Neuronal stem cell (in vitro differentiated cells): ENCODE measurements at regions not wholly inside any gene's neighbourhood (a gene's known extent, or its start where the extent isn't known, plus 50 kb on each side); places are given as distances from the start of the nearest gene placed in this dataset.
"Not testable (repeated sequence)": the region's sequence is repeated elsewhere in the genome, so short reads cannot be mapped to it uniquely, and the experiment has no call there.

Source experiments
- DNase-seq: peaks from one replicate; pipeline ENCODE4 v3.0.0-alpha.2; 2013; ENCODE audit warnings: low spot score
- H2AFZ ChIP-seq: one replicate; pipeline ENCODE4 v1.6.1; 2013; ENCODE audit warnings: mild to moderate bottlenecking, low read length, inconsistent platforms
- H2AK5ac ChIP-seq: 2 replicates; pipeline ENCODE4 v1.6.1; 2013; ENCODE audit warnings: low read depth, mild to moderate bottlenecking, inconsistent platforms, low read length, moderate library complexity, mixed read lengths
- H2BK120ac ChIP-seq: 2 replicates; pipeline ENCODE4 v1.6.1; 2013; ENCODE audit warnings: low read depth, mild to moderate bottlenecking, inconsistent platforms, low read length, moderate library complexity, mixed read lengths
- H2BK12ac ChIP-seq: one replicate; pipeline ENCODE4 v1.6.1; 2013; ENCODE audit warnings: low read length, inconsistent platforms
- H2BK15ac ChIP-seq: 2 replicates; pipeline ENCODE4 v1.6.1; 2013; ENCODE audit warnings: mild to moderate bottlenecking, low read length, inconsistent platforms, mixed read lengths
- H2BK5ac ChIP-seq: one replicate; pipeline ENCODE4 v1.6.1; 2013; ENCODE audit warnings: inconsistent platforms, mild to moderate bottlenecking, low read length, moderate library complexity
- H3K14ac ChIP-seq: one replicate; pipeline ENCODE4 v1.6.1; 2013; ENCODE audit warnings: low read length, inconsistent platforms
- H3K18ac ChIP-seq: 2 replicates; pipeline ENCODE4 v1.6.1; 2013; ENCODE audit warnings: low read length, inconsistent platforms
- H3K23ac ChIP-seq: 2 replicates; pipeline ENCODE4 v1.6.1; 2013; ENCODE audit warnings: low read depth, mild to moderate bottlenecking, mixed read lengths, low read length, inconsistent platforms; ENCODE audit not compliant: poor library complexity
- H3K27ac ChIP-seq: replicated peaks from 3 replicates; pipeline ENCODE4 v1.5.1; 2013; ENCODE audit warnings: low read length, inconsistent platforms
- H3K27me3 ChIP-seq, 3 experiments: 2 replicates each; pipeline ENCODE4 v1.6.1; 2013; ENCODE audit warnings: low read length in 3 of 3, mild to moderate bottlenecking in 2 of 3, inconsistent platforms in 1 of 3, low read depth in 1 of 3, mixed read lengths in 1 of 3, moderate library complexity in 1 of 3; ENCODE audit not compliant: control insufficient read depth in 3 of 3, insufficient read depth in 3 of 3
- H3K36me3 ChIP-seq, 2 donors: replicated peaks in 1 of 2; 2 replicates each; pipeline ENCODE4 v1.6.1; 2013; ENCODE audit warnings: low read length in 2 of 2; ENCODE audit not compliant: control insufficient read depth in 2 of 2, insufficient read depth in 2 of 2
- H3K4ac ChIP-seq: 2 replicates; pipeline ENCODE4 v1.6.1; 2013; ENCODE audit warnings: inconsistent platforms, mild to moderate bottlenecking, low read length, moderate library complexity
- H3K4me1 ChIP-seq, 2 donors: 1 replicate in 1 of 2; 2 replicates in 1 of 2; pipeline ENCODE4 v1.6.1; 2013; ENCODE audit warnings: low read length in 2 of 2, low read depth in 1 of 2; ENCODE audit not compliant: control insufficient read depth in 2 of 2, insufficient read depth in 1 of 2
- H3K4me2 ChIP-seq: one replicate; pipeline ENCODE4 v1.6.1; 2013; ENCODE audit warnings: mild to moderate bottlenecking, low read length, inconsistent platforms; ENCODE audit not compliant: insufficient read depth, poor library complexity, severe bottlenecking
- H3K4me3 ChIP-seq, 2 donors: 2 replicates each; pipeline ENCODE4 v1.5.1; 2013; ENCODE audit warnings: low read length in 2 of 2, mild to moderate bottlenecking in 2 of 2, inconsistent platforms in 1 of 2, moderate library complexity in 1 of 2
- H3K79me1 ChIP-seq: one replicate; pipeline ENCODE4 v1.6.1; 2013; ENCODE audit warnings: low read depth, mild to moderate bottlenecking, inconsistent platforms, low read length, moderate library complexity
- H3K9ac ChIP-seq: one replicate; pipeline ENCODE4 v1.6.1; 2013; ENCODE audit warnings: mild to moderate bottlenecking, low read depth, low read length, inconsistent platforms; ENCODE audit not compliant: poor library complexity
- H3K9me3 ChIP-seq, 2 donors: replicated peaks in 1 of 2; 2 replicates each; pipeline versions ENCODE3 to v1.6.1; 2013; ENCODE audit warnings: low read length in 2 of 2, mild to moderate bottlenecking in 2 of 2, inconsistent platforms in 1 of 2, low read depth in 1 of 2, mixed read lengths in 1 of 2, moderate library complexity in 1 of 2; ENCODE audit not compliant: control insufficient read depth in 2 of 2, insufficient read depth in 1 of 2
- H4K8ac ChIP-seq: one replicate; pipeline ENCODE4 v1.6.1; 2013; ENCODE audit warnings: low read depth, mild to moderate bottlenecking, inconsistent platforms, low read length, moderate library complexity
- H4K91ac ChIP-seq: one replicate; pipeline ENCODE4 v1.6.1; 2013; ENCODE audit warnings: low read length, low read depth, mild to moderate bottlenecking, inconsistent platforms; ENCODE audit not compliant: poor library complexity
- WGBS, 2 donors: extraction: QIAGEN DNeasy Blood & Tissue Kit; methylation state at CpG; one replicate each; pipeline ENCODE4 v1.1.7; 2013; ENCODE audit warnings: missing lambda C conversion rate in 2 of 2, mixed read lengths in 1 of 2; ENCODE audit not compliant: insufficient read length in 2 of 2, insufficient replicate concordance in 1 of 2; ENCODE audit errors: extremely low coverage in 2 of 2; 5-methylcytosine and 5-hydroxymethylcytosine counted together

DNA sequence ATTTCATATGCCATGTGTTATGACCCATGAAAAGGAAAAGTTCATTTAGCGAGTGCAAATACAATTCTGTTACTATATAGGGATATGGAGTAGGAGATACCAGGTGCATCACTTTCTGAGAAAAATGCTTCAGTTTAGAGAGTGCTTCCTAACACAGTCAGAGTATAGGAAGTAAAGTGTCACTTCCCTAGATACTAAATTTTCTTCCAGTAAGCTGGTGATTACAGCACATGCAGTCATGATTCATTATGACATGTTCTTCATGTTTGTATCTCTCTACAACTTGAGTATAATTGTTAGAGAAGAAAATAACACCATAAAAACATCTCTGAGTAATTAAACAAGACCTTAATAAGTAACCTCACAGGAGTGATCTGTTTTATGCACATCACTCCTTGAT is 837.0 kb downstream of the DNAH5 start:
- Histone ChIP-seq H3K27ac (no peak overlapping the region), H3K79me1 (no peaks in the 10 kb centered on the region), H4K8ac (no peak overlapping the region), H3K4me3 (no peak overlapping the region), H3K9me3 (no peaks in the 10 kb centered on the region), H2BK12ac (no peak overlapping the region), H3K14ac (no peak overlapping the region), H3K27me3 (no peaks in the 10 kb centered on the region), H2BK15ac (no peak overlapping the region), H2AK5ac (no peak overlapping the region), H3K36me3 (no peaks in the 10 kb centered on the region), H3K18ac (no peak overlapping the region), H4K91ac (no peak overlapping the region), H3K4me1 (no peaks in the 10 kb centered on the region), H2BK5ac (no peak overlapping the region), H2AFZ (no peak overlapping the region), H3K23ac (no peak overlapping the region), H2BK120ac (no peak overlapping the region), H3K4me2 (no peak overlapping the region), H3K4ac (no peak overlapping the region), H3K9ac (no peak overlapping the region)
- WGBS, 2 donors: no CpG with 5 or more reads among the region's 1 CpG
- DNase-seq: no peak

DNA sequence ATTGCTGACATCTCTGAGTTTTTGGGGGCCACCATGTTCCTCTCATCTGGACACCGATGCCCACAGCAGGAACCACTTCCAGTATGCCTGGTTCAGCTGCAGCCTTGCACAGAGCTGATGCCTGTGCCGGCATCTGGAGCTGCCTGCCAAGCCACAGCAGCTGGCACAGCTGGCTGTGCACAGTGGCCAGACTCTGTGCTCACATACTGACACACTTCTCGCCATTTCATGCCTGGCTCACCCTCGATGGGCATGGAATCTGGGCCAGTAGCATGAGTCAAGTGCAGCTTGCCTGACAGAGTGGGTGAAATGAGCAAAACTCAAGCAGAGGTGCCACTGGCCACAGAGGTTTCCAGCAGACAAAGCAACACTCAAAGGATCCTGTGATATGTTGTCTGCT is 863.4 kb downstream of the DNAH5 start:
- Histone ChIP-seq H3K4me1 (no peaks in the 10 kb centered on the region), H3K36me3 (no peaks in the 10 kb centered on the region), H3K4me3 (peak overlapping the region in 1 of 2 donors; percentile 58), H2BK15ac (no peak overlapping the region), H3K4me2 (no peak overlapping the region), H3K9me3 (peaks cover 0 to 2% of the 10 kb centered on the region in 2 donors), H3K27ac (no peak overlapping the region), H2BK5ac (no peak overlapping the region), H2AK5ac (no peak overlapping the region), H2BK120ac (no peak overlapping the region), H3K23ac (no peak overlapping the region), H3K27me3 (no peaks in the 10 kb centered on the region), H2AFZ (no peak overlapping the region), H4K91ac (no peak overlapping the region), H3K14ac (peak overlapping the region; percentile 63), H3K4ac (no peak overlapping the region), H3K9ac (no peak overlapping the region), H3K18ac (peak overlapping the region; percentile 87), H2BK12ac (no peak overlapping the region), H4K8ac (no peak overlapping the region), H3K79me1 (peaks cover 2% of the 10 kb centered on the region)
- DNase-seq: no peak
- no CpG with 5 or more reads among the region's 4 CpGs for WGBS, 2 donors

GRCh38 chr5:13072936-13073335 is 871.6 kb downstream of the DNAH5 start:
- no CpG with 5 or more reads among the region's 4 CpGs for WGBS, 2 donors
- not testable (repeated sequence) for H2AFZ ChIP-seq, H3K4ac ChIP-seq, H3K14ac ChIP-seq, H4K91ac ChIP-seq, H3K9me3 ChIP-seq, H3K9ac ChIP-seq, H3K79me1 ChIP-seq, H3K36me3 ChIP-seq, H2BK5ac ChIP-seq, H2AK5ac ChIP-seq, H3K27me3 ChIP-seq, H4K8ac ChIP-seq, H3K4me2 ChIP-seq, H3K27ac ChIP-seq, H3K4me3 ChIP-seq, H3K18ac ChIP-seq, H2BK15ac ChIP-seq, H2BK120ac ChIP-seq, H2BK12ac ChIP-seq, H3K23ac ChIP-seq, H3K4me1 ChIP-seq, DNase-seq

DNA sequence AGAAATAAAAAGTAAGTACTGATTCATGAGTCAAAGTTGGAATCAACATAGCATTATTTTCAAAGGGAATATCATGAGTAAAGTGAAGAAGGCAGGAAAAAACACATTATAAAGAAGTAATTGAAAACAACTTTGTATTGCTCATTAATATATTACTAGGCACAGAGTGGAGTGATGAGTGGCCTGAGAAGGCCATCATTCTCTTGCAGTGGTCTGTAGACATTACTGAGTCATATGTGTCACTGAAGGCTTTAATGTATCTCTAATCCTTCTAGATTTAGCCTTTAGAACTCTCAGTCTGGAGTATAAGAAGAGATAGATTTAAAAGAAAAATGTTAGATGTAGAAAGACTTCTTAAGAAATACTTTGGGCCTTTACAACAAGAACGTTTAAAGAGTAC is 881.4 kb downstream of the DNAH5 start:
- no peak overlapping the region for H3K18ac ChIP-seq

More for the DNA sequence above, 881.4 kb downstream of the DNAH5 start:
- no peak overlapping the region for H3K23ac ChIP-seq
- no peak overlapping the region for H4K91ac ChIP-seq
- no peak overlapping the region for H2BK12ac ChIP-seq
- H2AFZ ChIP-seq: no peak overlapping the region
- no CpG with 5 or more reads among the region's 1 CpG for WGBS, 2 donors
- no peak overlapping the region for H3K9ac ChIP-seq
- no peak for DNase-seq
- H2BK5ac ChIP-seq: no peak overlapping the region
- no peak overlapping the region for H4K8ac ChIP-seq
- no peak overlapping the region for H3K14ac ChIP-seq
- H3K27me3 ChIP-seq: no peaks in the 10 kb centered on the region
- no peak overlapping the region for H3K4me3 ChIP-seq
- no peaks in the 10 kb centered on the region for H3K79me1 ChIP-seq
- H3K9me3 ChIP-seq: no peaks in the 10 kb centered on the region
- no peak overlapping the region for H3K4ac ChIP-seq
- H2BK120ac ChIP-seq: no peak overlapping the region
- no peak overlapping the region for H2BK15ac ChIP-seq
- H3K27ac ChIP-seq: no peak overlapping the region
- H3K4me1 ChIP-seq: no peaks in the 10 kb centered on the region
- H3K36me3 ChIP-seq: no peaks in the 10 kb centered on the region
- H2AK5ac ChIP-seq: no peak overlapping the region
- no peak overlapping the region for H3K4me2 ChIP-seq
